HUDEP-2 (cell line): ENCODE measurements at regions not wholly inside any gene's neighbourhood (a gene's known extent, or its start where the extent isn't known, plus 50 kb on each side); places are given as distances from the start of the nearest gene placed in this dataset.

Source experiments
- DNase-seq, 76 experiments: peaks; one replicate each; lab custom pipeline; 2025; ENCODE audit not compliant: unreplicated experiment in 76 of 76; lab: John Stamatoyannopoulos, UW

DNA sequence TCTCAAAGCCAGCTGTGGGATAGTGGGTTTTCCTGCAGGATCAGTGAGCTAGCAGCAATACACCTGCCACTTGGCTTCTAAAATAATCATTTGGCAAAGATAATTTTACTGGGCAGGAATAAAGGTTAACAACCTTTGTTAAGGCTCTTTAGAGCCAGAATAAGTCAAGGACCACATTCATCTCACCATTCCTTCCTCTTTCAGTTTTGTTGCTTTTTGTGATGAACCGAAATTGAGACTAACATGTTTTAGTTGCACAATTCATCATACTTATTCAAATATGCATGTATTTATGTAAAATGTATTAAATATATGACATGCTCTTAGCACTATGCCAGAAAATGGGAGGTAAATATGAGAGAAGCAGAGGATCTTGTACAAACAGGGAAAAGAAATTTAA is 824.4 kb upstream of the TYRP1 start:
- no peak for DNase-seq

DNA sequence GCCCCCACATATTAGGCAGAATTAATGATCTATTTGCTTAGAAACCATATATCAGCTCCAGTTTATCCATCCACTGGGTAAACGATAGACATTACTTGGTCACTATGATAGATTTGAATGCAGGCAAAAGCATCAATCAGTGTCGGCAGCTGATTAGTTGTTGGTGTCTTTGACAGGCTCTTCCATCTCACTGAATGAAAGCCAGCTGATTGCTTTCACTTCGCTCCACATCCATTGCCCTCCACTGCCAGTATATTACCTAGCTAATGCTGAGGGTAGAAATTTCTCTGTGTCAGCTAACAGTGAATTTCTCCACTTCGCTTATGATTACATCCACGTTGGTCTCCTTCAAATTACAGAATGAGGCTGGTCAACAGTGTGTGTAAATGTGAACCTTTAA is 821.3 kb upstream of the TYRP1 start:
- DNase-seq = no peak

DNA sequence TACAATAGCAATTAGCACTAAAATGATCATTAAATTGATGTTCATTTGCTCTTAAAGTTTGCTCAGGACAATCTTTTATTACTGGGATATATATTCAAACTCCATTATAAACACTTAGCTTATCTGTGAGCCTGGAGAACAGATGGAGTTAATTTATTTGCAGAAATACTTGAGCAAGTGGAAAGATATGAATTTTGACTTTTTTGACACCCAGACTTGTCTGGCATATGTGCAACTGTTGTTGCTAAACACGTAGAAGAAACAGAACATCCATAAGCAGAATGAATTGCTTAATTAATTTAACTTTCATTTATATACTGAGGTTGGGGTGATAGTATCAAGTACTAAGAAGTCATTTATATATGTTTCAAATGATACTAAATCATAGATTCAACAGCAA is 820.7 kb upstream of the TYRP1 start:
- DNase-seq = no peak

DNA sequence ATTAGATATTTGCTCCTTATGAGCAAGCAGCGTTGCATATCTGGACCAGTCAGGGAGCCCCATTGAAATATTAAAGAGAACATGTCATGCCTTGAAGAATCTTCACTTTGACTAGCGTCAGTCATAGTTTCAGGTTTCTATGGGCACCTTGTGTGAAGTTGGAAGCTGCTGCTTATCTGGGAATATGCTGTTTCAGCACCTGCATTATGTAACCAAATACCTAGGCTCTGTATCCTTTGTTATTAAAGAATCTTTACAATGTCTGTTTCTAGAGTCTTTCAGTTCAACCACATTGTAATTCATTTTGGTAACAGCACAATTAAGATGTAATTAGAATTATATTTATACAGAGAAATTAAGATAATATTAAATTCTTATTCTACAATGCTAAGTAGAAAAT is 818.8 kb upstream of the TYRP1 start:
- DNase-seq = no peak

DNA sequence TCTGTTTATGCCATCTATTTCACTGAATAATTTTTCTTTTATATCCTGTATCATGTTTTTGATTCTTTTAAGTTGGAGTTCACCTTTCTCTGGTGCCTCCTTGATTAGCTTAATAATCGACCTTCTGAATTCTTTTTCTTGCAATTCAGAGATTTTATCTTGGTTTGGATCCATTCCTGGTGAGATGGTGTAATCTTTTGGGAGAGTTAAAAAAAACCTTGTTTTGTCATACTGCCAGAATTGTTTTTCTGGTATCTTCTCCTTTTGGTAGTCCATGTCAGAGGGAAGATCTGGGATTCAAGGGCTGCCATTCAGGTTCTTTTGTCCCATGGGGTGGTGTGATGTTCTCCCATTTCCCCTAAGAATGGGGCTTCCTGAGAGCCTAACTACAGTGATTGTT is 800.8 kb upstream of the TYRP1 start:
- no peak for DNase-seq

DNA sequence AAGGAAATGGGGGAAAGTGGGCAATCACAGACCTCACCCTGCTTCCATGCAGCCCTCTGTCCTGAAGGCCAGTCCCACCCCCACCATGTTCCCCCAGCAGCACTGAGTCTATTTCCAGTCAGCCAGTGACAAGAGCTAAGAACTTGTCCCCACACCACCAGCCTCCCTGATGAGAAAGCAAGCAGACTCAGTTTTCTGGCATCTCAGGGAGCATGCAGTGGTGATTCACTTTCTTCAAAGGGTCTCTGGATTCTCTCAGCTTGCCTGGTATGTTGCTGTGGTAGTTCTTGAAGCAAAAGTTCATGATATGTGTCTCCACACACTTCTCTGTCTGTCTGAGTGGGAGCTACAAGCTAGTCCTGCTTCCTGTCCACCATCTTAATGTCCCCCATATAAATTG is 799.9 kb upstream of the TYRP1 start:
- no peak for DNase-seq

DNA sequence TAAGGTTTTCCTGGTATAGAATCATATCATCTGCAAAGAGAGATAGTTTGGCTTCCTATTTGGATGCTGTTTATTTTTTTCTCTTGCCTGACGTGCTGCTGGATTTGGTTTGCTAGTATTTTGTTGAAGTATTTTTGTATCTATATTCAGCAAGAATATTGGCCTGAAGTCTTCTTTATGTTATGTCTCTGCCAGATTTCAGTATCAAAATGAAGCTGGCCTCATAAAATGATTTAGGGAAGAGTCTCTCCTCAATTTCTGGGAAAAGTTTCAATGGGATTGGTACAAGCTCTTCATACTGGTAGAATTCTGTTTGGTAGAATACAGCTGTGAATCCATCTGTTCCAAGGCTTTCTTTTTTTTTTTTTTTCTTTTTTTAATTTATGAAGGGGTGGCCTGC is 799.0 kb upstream of the TYRP1 start:
- no peak for DNase-seq

DNA sequence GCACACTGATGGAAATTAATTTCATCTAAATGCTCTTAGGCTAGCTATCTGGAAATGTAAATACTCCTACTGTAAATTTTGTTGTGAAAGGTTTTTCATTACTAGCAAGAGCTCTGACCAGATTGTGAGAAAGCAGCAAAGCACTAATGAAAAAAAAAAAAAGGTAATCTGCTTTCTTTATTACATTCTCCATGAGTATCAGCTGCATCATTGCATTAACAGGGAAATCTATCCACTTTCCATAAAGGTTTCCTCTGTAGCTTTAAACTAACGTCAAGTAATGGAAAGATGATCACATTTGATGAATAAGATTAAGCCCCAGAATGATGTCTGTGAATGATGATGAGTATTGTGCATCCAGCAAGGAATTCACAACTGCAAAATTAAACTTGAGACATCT is 790.6 kb upstream of the TYRP1 start:
- DNase-seq = no peak

DNA sequence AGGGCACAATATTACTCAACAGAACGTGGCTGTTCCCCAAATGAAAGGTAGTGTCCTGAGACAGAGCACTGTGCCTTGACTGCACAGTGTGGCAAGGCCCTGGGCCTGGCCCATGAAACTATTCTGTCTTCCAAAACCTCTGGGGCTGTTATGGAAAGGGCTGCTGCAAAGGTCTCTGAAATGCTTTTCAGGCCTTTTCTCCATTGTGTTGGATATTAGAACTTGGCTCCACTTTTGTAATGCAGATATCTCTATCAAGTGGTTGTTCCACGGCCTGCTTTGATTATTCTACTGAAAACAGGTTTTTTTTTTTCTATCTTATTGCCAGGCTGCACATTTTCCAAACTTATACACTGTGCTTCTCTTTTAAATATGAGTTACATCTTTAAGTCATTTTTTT is 777.5 kb upstream of the TYRP1 start:
- DNase-seq = no peak

DNA sequence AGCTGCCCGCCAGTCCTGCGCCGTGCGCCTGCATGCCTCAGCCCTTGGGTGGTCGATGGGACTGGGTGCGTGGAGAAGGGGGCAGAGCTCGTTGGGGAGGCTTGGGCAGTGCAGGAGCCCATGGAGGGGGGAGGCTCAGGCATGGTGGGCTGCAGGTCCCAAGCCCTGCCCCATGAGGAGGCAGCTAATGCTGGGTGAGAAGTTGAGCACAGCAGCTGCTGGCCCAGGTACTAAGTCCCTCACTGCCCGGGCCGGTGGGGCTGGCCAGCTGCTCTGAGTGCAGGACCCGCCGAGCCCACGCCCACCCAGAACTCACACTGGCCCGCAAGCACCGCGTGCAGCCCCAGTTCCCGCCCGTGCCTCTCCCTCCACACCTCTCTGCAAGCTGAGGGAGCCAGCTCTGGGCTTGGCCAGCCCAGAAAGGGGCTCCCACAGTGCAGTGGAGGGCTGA is 764.3 kb upstream of the TYRP1 start:
- no peak for DNase-seq

DNA sequence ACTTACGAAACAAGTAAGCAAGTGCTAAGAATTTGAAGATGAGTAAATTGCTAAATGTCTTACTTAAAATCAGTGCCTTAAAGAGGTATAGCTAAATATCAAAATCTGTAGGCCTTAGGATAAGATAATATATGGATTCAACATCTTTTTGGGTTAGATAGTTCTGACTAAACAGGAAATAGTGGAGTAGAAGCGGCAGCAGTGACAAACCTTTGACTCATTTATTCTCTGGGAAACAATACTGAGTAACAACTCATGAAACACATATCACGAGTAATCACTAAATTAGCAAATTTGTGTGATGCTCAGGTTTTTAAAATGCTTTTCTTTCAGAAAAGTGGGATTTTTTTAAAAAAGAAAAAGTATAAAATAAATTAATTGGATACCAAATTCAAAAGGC is 762.1 kb upstream of the TYRP1 start:
- DNase-seq = no peak

DNA sequence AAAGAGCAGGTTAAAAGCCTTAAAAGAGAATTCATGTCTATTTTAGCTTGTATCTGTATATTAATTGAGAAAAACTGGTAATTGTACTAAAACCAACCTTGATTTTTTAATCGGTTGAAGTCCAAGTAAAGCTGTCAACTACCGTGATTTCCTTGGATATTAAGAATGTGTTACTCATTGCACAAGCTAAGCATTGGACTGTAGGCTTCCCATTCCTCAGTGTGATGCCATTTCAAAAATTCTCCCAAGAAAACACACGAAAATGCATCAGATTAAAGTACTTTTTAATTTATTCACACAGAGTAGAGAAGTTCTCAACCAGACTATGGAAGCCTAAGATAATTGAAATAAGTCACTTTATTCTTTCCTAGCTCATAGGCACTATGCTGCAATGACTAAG is 761.4 kb upstream of the TYRP1 start:
- DNase-seq = no peak

DNA sequence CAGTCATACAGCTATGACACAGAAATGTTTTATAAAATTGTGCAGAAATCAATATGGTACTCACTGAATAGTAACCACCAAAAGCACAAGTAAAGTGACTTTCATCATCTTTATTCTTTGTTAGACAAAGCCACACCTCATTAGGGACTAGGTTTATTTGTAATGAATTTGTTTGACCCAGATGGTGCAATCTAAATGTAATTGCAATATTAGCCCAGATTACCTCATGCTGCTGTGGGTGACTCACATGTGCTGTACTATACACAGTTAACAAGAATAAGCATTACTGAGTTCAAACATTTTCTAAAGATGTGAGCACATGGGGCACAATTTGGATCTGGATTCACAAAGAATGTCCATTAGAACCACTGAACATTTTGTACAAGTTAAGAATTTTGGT is 759.3 kb upstream of the TYRP1 start:
- no peak for DNase-seq

DNA sequence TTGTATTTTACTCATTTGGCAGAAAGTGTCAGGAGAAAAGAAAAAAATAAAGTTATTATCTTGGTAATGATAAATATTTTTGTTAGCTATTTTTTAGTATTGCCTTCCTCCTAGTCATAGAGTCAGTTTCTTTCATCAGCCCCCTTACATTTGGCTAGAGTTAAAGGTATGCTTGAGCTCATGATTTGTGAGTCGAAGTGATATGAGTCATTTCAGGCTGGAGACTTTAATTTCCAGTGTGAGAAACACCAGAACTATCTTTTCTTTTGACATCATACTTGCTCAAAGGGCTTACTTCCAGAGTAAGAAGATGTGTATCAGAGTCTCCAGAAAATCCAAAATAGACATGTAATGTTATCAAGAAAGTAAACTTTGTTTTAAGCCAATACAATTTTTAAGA is 746.7 kb upstream of the TYRP1 start:
- DNase-seq = no peak

DNA sequence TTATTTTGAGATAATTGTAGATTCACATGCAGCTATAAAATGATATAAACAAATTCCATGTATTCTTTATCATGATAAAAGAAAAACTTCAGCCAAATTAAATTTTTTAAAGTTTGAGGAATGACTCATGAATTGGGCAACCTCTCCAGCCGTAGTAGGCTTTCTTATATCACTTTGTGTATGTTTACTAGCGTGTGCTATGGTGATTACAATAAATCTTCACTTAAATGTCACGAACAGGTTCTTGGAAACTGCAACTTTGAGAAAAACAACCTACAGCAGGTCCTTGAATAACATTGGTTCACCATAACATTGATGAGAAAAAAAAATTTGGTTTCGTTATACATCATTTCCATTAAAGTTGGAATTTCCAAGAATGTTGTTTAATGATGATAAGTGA is 730.9 kb upstream of the TYRP1 start:
- DNase-seq = no peak

DNA sequence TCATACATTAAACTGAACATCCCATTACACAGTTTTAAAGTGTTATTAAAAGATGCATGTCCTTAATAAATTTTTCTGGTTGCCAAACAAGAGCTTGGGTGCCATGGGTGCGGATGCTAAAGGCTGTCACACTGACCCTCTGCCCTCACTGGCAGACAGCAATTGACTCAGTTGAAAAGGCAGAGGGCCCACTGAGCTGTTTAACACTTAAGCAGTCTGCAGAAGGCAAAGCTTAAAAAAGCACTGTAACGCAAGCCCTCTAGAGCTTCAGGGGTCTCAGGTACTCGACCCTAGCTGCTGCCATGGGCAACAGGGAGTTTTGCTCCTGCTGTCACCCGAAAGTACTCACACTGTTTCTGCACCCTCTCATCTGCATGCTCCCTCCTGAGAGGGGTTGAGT is 726.4 kb upstream of the TYRP1 start:
- no peak for DNase-seq

DNA sequence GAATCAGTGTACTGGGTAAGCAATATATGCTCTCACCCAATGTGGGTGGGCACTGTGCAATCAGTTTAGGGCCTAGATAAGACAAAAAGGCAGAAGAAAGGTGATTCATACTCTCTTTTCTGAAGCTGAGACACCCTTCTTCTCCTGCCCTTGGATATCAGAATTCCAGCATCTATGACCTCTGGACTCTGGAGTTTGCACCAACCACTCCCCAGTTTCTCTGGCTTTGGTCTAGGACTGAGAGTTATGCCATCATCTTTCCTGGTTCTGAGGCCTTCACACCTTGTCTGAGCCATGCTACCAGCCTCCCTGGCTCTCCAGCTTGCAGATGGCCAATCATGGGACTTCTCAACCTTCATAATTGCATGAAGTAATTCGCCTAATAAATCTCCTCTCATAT is 724.6 kb upstream of the TYRP1 start:
- DNase-seq = no peak

DNA sequence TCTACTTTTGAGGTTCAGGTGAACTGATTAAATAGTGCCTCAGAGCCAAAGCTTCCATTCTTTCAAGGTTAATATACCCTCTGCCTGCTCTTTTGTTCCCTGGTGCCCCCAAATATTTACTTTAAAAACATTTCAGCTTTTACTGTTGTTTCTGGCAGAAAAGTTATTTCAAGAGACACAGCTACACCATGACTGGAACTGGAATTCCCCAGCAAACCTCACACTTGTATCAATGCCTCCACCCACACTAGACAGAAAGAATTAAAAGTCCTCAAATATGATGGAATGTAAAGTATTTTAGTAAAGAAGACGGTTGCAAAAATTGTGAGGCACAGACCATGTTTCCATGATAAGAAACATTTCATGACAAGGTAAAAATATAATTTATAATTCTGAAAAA is 720.2 kb upstream of the TYRP1 start:
- DNase-seq = no peak

DNA sequence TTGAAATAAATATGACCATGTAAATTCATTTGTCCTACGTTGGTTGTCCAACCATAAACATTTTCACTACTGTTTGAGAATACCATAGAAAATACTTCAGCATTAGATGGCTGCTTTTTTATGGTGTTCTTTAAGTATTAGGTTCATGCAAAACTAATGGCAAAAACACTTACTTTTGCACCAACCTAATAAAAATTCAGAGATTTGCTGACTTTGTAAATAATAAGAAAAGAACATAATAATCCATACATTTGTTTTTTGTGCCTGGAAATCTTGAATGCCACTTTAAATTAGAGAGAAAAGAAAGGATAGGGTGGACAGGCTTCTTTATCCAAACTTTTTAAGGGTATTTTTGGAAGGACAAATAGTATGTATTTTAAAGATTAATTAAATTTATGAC is 719.7 kb upstream of the TYRP1 start:
- DNase-seq = no peak

DNA sequence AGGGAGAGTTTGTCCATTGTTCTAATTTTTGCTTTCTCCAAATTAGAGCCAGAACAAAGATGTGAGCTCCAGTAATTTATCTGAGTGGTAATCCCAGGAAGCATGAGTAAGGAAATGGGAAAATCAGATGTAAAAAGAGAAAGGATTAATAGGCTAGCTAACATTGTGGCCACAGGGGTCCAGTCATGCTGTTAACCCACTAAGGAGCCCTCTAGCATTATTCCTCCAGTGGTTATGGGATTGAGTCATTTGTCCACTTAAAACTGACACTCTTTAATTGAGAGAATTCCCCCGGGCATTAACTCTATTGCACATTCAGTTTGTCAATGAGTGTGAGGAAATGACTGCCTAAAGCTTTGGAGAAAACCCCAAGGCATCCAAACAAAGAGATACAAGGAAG is 700.3 kb upstream of the TYRP1 start:
- DNase-seq = no peak

DNA sequence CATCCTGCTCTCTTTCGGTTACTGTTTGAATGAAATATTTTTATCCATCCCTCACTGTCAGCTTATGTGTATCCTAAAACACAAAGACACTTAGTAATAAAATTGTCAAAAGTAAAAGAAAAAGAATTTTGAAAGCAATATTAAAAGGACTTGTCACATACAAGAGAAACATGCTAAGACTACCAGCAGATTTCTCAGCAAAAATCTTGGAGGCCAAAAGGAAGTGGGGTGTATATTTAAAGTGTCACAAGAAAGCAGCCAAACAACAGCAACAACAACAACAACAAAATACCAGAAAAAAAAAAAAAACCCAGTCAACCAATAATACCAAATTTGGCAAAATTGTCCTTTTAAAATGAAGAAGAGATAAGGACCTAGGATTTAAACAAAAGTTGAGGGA is 678.7 kb upstream of the TYRP1 start:
- DNase-seq = no peak

DNA sequence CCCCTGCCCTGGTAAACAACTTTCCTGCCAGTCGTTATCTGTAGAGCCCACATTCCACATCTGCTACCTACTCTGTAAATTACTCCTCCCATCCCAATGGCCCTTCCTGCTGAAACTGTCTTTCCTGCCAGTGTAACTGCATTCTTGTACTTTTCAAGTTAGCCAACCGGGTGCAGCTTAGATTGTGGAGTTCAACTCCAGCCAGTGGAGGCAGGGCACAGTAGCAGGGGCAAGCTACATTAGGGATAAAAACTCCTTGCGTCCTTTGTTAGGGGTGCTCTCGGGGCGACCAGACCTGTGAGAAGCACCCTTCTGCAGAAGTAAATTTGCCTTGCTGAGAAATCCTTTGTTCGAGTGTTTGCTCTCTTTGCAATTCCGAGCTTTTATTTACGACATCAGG is 639.0 kb upstream of the TYRP1 start:
- DNase-seq = no peak

DNA sequence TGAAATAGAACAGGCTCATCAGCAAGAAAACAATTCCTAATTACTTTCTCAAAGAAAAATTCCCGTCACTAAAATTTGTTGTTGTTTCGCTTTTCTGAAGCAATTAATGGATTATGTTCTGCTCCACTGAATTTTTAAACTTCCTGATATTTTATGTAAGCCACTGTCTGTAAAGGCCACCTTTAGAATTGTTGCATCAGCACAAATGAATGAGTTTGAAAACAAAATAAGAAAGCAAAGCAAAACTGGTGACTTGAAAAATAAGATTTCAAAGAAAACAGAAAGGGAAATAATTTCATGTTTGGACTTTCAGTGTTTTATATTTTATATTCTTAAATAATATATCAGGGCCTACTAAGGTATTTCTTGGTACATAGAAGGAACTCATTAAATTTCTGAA is 636.3 kb upstream of the TYRP1 start:
- no peak for DNase-seq

DNA sequence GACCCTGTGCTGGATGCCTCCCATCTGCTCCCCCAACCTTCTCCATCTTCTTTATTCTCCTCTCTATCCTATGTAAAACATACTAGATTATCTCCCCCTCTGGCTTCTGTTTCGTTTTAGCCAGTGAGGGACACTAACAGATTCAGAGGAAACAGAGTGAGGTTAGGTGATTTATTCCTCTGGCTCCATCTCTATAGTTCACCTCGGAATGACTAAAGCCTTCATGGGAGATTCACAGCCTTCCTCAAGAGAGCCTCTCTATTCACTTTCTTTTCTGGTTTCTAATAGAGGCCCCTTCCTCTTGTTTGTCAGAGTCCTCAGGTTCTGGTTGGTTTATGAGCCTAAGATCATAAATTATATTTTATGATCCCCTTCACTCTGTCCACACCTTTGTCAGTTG is 633.1 kb upstream of the TYRP1 start:
- no peak for DNase-seq
